ENCODE measurements at regions not wholly inside any gene's neighbourhood (a gene's known extent, or its start where the extent isn't known, plus 50 kb on each side); places are given as distances from the start of the nearest gene placed in this dataset.
"Not testable (repeated sequence)": the region's sequence is repeated elsewhere in the genome, so short reads cannot be mapped to it uniquely, and the experiment has no call there.

- DNase-seq (ENCODE audit: low read depth), result no peak
Observed at GRCh38 chr12:131249246-131250027, 295.7 kb downstream of the ADGRD1 start.

- DNase-seq (ENCODE audit: low read depth), result no peak
Observed at GRCh38 chr12:131250028-131250950, 296.6 kb downstream of the ADGRD1 start.

DNA sequence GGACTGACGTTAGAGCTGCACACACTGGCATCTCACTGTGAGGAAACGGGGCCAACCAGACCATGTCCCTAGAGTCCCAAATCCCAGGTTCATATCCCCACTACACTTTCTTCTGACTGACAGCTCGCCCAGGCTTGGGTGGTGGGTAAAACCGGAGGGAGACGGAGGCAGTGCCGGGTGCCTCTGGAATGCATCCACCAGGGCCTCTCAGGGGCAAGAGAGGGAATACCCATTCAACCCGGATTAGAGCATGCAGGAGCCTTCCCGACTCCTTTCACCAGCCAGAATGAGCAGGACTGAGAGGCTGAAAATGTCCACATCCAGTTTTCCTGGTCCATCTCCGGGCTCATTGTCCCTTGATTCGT is 297.2 kb downstream of the ADGRD1 start:
- no peak for DNase-seq (ENCODE audit: low read depth)

- DNase-seq (ENCODE audit: low read depth), result no peak
Observed at GRCh38 chr12:131251336-131252101, 297.8 kb downstream of the ADGRD1 start.

- DNase-seq (ENCODE audit: low read depth), result no peak
Observed at GRCh38 chr12:131253376-131254026, 299.8 kb downstream of the ADGRD1 start.

DNA sequence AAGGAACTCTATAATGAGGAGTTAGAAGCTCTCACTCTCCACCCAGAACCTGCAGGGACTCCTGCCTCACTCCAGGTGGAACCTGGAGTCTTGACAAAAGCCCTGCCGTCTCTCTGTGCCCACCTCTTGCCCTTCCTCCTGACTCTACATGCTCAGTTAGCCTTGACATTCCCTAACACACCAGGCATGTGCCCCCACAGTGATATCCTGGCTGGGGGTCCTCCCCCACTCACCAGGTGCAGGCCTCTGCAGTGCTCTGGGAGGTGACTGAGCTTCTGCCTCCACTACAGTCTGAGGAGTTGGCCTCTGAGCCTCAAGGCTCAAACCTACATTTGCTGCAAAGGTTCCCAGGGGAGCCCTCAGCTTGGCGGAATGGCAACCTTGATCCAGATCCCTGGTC is 300.7 kb downstream of the ADGRD1 start:
- DNase-seq (ENCODE audit: low read depth), result no peak

- no peak for DNase-seq (ENCODE audit: low read depth)
Observed at GRCh38 chr12:131258398-131258797, 304.7 kb downstream of the ADGRD1 start.

GRCh38 chr12:131260251-131260905 is 306.7 kb downstream of the ADGRD1 start:
- no peak for DNase-seq (ENCODE audit: low read depth)

DNA sequence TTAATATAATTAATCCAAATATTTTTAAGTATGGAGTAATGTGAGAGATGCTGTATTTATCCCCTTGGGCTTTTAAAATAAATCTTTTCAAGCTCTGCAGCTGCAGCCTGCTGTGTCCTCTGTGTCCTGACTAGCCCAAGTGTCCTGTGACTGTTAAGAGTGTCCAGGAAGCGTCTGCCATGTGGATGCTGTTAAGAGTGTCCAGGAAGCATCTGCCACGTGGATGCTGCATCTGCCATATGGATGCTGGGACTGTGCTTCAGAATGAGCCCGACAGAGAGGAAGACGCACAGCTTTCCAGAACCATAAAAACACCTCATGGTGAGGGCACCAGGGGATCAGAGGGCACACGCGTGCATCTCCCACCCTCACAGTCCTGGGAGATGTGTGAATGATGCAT is 307.2 kb downstream of the ADGRD1 start:
- DNase-seq (ENCODE audit: low read depth), result no peak

DNA sequence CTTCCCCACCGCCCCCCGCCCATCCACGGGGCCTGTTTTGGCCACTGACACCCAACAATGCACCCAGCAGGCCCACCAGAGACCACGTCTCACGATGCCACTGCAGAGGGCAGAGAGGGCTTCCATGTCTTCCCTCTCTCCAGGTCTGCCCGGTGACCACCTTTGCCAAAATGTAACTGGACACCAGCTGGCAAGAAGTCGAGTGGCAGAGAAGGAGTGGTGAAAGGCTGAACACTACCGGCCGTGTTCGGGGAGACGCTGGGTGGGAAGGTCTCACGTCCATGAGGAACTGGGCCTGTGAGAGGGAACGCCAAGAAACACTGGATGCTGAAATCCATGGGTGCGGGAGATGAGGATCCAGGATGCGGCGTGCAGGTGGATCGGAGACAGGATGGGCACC is 308.2 kb downstream of the ADGRD1 start:
- DNase-seq (ENCODE audit: low read depth), result no peak

- DNase-seq (ENCODE audit: low read depth), result no peak
Observed at GRCh38 chr12:131263626-131264025, 309.9 kb downstream of the ADGRD1 start.

- no peak for DNase-seq (ENCODE audit: low read depth)
Observed at GRCh38 chr12:131264635-131265034, 310.9 kb downstream of the ADGRD1 start.

- no peak for DNase-seq (ENCODE audit: low read depth)
Observed at GRCh38 chr12:131266591-131267467, 313.1 kb downstream of the ADGRD1 start.

DNA sequence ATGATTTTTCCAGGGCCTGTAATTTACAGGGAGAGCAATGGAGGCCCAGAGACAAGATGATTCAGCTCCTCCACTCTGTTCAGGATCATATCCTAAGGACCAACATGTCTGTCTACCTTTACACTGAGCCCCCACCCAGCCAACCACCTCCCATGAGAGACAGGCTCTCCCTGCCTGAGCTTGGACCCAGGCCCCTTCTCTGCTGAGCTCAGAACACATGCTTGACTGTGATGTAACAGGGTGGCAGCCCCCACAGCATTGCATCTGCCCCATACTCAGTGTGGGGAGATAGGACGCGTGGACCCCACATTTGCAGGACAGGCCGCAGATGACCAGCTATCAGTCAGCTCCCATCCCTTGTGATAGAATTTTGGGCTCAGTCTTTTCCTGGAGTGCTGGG is 313.9 kb downstream of the ADGRD1 start:
- DNase-seq (ENCODE audit: low read depth), result no peak

DNA sequence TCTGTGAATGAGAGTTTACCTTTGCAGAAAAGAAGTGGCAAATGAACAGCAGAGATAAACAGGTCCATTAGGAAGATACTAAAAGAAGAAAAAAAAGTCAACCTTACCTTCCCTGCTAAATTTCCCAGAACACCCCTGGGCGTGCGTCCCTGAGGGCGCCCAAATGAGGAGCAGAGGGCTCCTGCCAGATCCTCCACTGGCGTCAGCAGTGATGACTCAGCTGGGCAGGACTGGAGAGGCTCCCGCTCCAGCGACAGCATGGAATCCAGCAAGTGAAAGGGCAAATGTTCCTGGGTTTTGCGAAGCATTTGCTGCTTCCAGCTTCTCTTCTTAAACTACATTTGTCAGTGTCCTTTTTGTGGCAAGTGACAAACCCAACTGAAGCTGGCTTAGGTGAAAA is 314.4 kb downstream of the ADGRD1 start:
- DNase-seq (ENCODE audit: low read depth), result not testable (repeated sequence)

- DNase-seq (ENCODE audit: low read depth), result not testable (repeated sequence)
Observed at GRCh38 chr12:131268571-131268970, 314.9 kb downstream of the ADGRD1 start.

DNA sequence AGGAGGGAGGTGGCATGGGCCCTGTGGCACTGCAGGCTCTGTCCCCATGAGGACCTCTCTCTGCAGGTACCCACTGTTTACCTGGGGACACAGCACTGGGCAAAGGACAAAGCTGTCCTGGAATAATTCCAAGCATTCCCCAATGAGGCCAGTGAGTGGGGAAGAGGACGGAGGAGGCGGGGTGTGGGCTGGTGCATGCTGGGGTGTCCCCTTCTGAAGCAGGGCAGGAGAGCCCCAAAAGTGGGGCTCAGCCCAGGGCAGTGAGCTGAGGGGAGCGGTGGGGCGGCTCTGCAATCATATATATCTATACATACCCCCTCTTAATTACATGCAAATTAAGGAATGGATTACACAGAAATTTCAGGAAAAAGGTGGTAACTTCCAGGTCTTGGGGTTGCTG is 315.8 kb downstream of the ADGRD1 start:
- DNase-seq (ENCODE audit: low read depth), result no peak

DNA sequence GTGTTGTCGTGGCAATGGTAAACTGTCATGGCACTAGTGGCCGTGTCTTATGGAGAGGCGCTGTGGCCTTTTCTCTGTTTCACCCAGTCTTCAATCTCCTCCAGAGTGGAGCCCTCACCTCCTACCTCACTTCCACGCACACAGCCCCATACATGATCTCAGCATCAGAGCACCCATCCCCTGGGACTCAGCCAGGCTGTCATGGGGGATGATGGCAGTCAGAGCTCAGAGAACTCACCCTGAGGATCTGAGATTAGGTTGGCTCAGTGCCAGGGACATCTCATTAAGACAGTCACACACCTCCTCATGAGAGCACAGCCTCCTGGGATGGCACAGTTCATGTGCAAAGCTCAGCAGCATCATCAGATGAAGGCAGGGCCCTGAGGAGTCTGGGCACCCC is 316.3 kb downstream of the ADGRD1 start:
- not testable (repeated sequence) for DNase-seq (ENCODE audit: low read depth)

DNA sequence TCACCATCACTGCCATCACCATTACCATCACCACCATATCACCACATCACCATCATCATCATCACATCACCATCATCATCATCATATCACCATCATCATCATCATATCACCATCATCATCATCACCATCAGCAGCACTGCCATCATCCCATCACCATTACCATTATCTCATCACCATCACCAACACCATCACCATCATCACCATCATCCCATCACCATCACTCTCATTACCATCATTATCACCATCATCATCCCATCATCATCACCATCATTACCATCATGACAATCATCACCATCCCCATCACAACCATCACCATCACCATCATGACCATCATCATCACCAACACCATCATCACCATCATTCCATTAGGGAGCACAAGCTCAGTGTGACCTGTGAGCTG is 318.0 kb downstream of the ADGRD1 start:
- no peak for DNase-seq (ENCODE audit: low read depth)

DNA sequence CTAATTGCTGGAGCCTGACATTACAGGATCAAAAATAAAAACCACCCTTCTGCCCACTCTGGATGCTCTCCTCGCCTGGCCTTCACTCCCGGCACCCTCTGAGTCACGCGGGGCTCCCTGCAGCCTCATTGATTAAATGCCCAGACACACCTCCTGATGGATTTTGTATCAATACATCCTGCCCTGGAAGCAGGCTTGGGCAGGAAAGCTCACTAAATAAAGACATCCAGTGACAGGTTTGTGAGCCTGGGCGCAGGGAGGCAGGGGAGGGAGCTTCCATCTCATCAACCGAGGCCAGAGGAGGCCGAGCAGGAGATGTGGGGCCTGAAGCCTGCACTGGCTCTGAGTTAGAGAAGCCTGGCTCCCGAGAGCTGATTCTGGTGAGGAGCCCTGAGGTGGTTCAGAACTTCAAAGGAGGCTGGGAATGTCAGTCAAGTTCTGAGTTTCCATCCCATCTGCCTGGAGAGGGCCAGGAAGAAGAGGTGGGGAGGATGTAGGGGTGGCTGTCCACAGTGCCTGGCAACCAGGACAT is 318.6 kb downstream of the ADGRD1 start:
- DNase-seq (ENCODE audit: low read depth), result not testable (repeated sequence)
